Activated CD4-positive, alpha-beta T cell treated with anti-CD3 and anti-CD28 coated beads for 4 hours (primary cell): ENCODE measurements at regions not wholly inside any gene's neighbourhood (a gene's known extent, or its start where the extent isn't known, plus 50 kb on each side); places are given as distances from the start of the nearest gene placed in this dataset.
"Not testable (repeated sequence)": the region's sequence is repeated elsewhere in the genome, so short reads cannot be mapped to it uniquely, and the experiment has no call there.

Experiments used
- DNase-seq, 2 donors: peaks; one replicate each; pipeline ENCODE4 v3.0.0-alpha.2; 2020

GRCh38 chr2:8432706-8433336, 249.0 kb upstream of the ID2 start:
- no peak for DNase-seq

- no peak for DNase-seq
Observed at GRCh38 chr2:8433390-8433789, 248.5 kb upstream of the ID2 start.

GRCh38 chr2:8435608-8436007, 246.2 kb upstream of the ID2 start:
- DNase-seq: no peak

- DNase-seq: no peak
Observed at GRCh38 chr2:8436585-8436984, 245.3 kb upstream of the ID2 start.

- DNase-seq: no peak
Observed at GRCh38 chr2:8437228-8437948, 244.5 kb upstream of the ID2 start.

GRCh38 chr2:8437949-8438400, 243.9 kb upstream of the ID2 start:
- DNase-seq: no peak

- no peak for DNase-seq
Observed at GRCh38 chr2:8438476-8438875, 243.4 kb upstream of the ID2 start.

GRCh38 chr2:8438996-8439395, 242.9 kb upstream of the ID2 start:
- no peak for DNase-seq

- DNase-seq: no peak
Observed at GRCh38 chr2:8440029-8440778, 241.7 kb upstream of the ID2 start.

GRCh38 chr2:8441371-8441770, 240.5 kb upstream of the ID2 start:
- DNase-seq: no peak

GRCh38 chr2:8441986-8442385, 239.9 kb upstream of the ID2 start:
- DNase-seq: no peak

- DNase-seq: no peak
Observed at GRCh38 chr2:8442833-8443486, 238.9 kb upstream of the ID2 start.

GRCh38 chr2:8445580-8445979, 236.3 kb upstream of the ID2 start:
- DNase-seq: no peak

- not testable (repeated sequence) for DNase-seq
Observed at GRCh38 chr2:8446751-8447150, 235.1 kb upstream of the ID2 start.

- DNase-seq: no peak
Observed at GRCh38 chr2:8447610-8448221, 234.1 kb upstream of the ID2 start.

- DNase-seq: no peak
Observed at GRCh38 chr2:8448824-8449556, 232.9 kb upstream of the ID2 start.

- DNase-seq: no peak
Observed at GRCh38 chr2:8451273-8451672, 230.6 kb upstream of the ID2 start.

GRCh38 chr2:8452296-8452695, 229.6 kb upstream of the ID2 start:
- DNase-seq: no peak

GRCh38 chr2:8452979-8453903, 228.6 kb upstream of the ID2 start:
- no peak for DNase-seq

- no peak for DNase-seq
Observed at GRCh38 chr2:8453904-8454302, 228.0 kb upstream of the ID2 start.

- DNase-seq: no peak
Observed at GRCh38 chr2:8454797-8455196, 227.1 kb upstream of the ID2 start.
